Naive B cell (primary cell): ENCODE measurements at regions not wholly inside any gene's neighbourhood (a gene's known extent, or its start where the extent isn't known, plus 50 kb on each side); places are given as distances from the start of the nearest gene placed in this dataset.

ENCODE experiments used
- ATAC-seq, 2 donors: fragments of 150-1000 bp; cut with Tn5 transposase; 2 replicates each; pipeline ENCODE4 v1.10.0; 2021; ENCODE audit warnings: low read depth in 2 of 2, mild to moderate bottlenecking in 2 of 2, moderate library complexity in 2 of 2
- DNase-seq: peaks from one replicate; pipeline ENCODE4 v3.0.0; 2022
- H3K27ac Mint-ChIP-seq, 6 donors: one replicate each; pipeline ENCODE4 v1.8.0; 2020 to 2022; ENCODE audit warnings: mild to moderate bottlenecking in 6 of 6, mixed read lengths in 6 of 6, moderate library complexity in 5 of 6, inconsistent platforms in 2 of 6
- H3K27me3 Mint-ChIP-seq, 3 donors: one replicate each; pipeline ENCODE4 v1.8.0; 2021 to 2022; ENCODE audit warnings: mixed read lengths in 3 of 3, mild to moderate bottlenecking in 1 of 3
- H3K36me3 Mint-ChIP-seq, 2 donors: one replicate each; pipeline ENCODE4 v1.8.0; 2020 to 2022; ENCODE audit warnings: mixed read lengths in 2 of 2, inconsistent platforms in 1 of 2, mild to moderate bottlenecking in 1 of 2
- H3K4me1 Mint-ChIP-seq, 3 donors: one replicate each; pipeline ENCODE4 v1.8.0; 2020 to 2022; ENCODE audit warnings: mixed read lengths in 3 of 3, inconsistent platforms in 1 of 3, mild to moderate bottlenecking in 1 of 3, moderate library complexity in 1 of 3
- H3K4me3 Mint-ChIP-seq, 8 donors: one replicate each; pipeline ENCODE4 v1.8.0; 2020 to 2022; ENCODE audit warnings: mild to moderate bottlenecking in 8 of 8, mixed read lengths in 8 of 8, moderate library complexity in 8 of 8, inconsistent platforms in 2 of 8
- H3K9me3 Mint-ChIP-seq, 7 donors: one replicate each; pipeline ENCODE4 v1.8.0; 2020 to 2022; ENCODE audit warnings: mixed read lengths in 7 of 7, mild to moderate bottlenecking in 5 of 7, inconsistent platforms in 2 of 7, moderate library complexity in 1 of 7

- peaks cover 0 to 5% (median 3%) of the 10 kb centered on the region in 7 donors for H3K9me3 Mint-ChIP-seq
- H3K4me3 Mint-ChIP-seq: no peak overlapping the region
- no peaks in the 10 kb centered on the region for H3K27me3 Mint-ChIP-seq
- no peaks in the 10 kb centered on the region for H3K4me1 Mint-ChIP-seq
- ATAC-seq (no peak), DNase-seq (no peak)
- no peaks in the 10 kb centered on the region for H3K36me3 Mint-ChIP-seq
- H3K27ac Mint-ChIP-seq: no peak overlapping the region
Observed at GRCh38 chr7:49389871-49390479, 383.5 kb upstream of the VWC2 start.

- no peaks in the 10 kb centered on the region for H3K36me3 Mint-ChIP-seq
- H3K27me3 Mint-ChIP-seq: no peaks in the 10 kb centered on the region
- H3K27ac Mint-ChIP-seq: no peak overlapping the region
- no peaks in the 10 kb centered on the region for H3K4me1 Mint-ChIP-seq
- ATAC-seq (no peak), DNase-seq (no peak)
- no peaks in the 10 kb centered on the region for H3K9me3 Mint-ChIP-seq
- H3K4me3 Mint-ChIP-seq: no peak overlapping the region
Observed at GRCh38 chr7:49396229-49396628, 377.2 kb upstream of the VWC2 start.

- Mint-ChIP-seq H3K27me3 (no peaks in the 10 kb centered on the region), H3K36me3 (no peaks in the 10 kb centered on the region), H3K4me3 (no peak overlapping the region), H3K9me3 (no peaks in the 10 kb centered on the region), H3K4me1 (no peaks in the 10 kb centered on the region), H3K27ac (no peak overlapping the region)
- DNase-seq: no peak
- ATAC-seq: no peak
Observed at GRCh38 chr7:49397750-49398149, 375.7 kb upstream of the VWC2 start.

GRCh38 chr7:49398236-49398635, 375.2 kb upstream of the VWC2 start:
- ATAC-seq: no peak
- DNase-seq: no peak
- H3K4me1 Mint-ChIP-seq: no peaks in the 10 kb centered on the region
- H3K4me3 Mint-ChIP-seq: no peak overlapping the region
- H3K27me3 Mint-ChIP-seq: no peaks in the 10 kb centered on the region
- no peaks in the 10 kb centered on the region for H3K36me3 Mint-ChIP-seq
- no peaks in the 10 kb centered on the region for H3K9me3 Mint-ChIP-seq
- H3K27ac Mint-ChIP-seq: no peak overlapping the region

GRCh38 chr7:49398746-49399145, 374.7 kb upstream of the VWC2 start:
- Mint-ChIP-seq H3K27me3 (no peaks in the 10 kb centered on the region), H3K27ac (no peak overlapping the region), H3K4me3 (no peak overlapping the region), H3K36me3 (no peaks in the 10 kb centered on the region), H3K4me1 (no peaks in the 10 kb centered on the region), H3K9me3 (peaks cover 0 to 2% (median 0%) of the 10 kb centered on the region in 7 donors)
- ATAC-seq (no peak), DNase-seq (no peak)

- ATAC-seq (no peak), DNase-seq (no peak)
- Mint-ChIP-seq H3K9me3 (peaks cover 0 to 4% (median 0%) of the 10 kb centered on the region in 7 donors), H3K4me3 (no peak overlapping the region), H3K27ac (no peak overlapping the region), H3K4me1 (no peaks in the 10 kb centered on the region), H3K27me3 (no peaks in the 10 kb centered on the region), H3K36me3 (no peaks in the 10 kb centered on the region)
Observed at GRCh38 chr7:49400891-49401550, 372.4 kb upstream of the VWC2 start.

- H3K27ac Mint-ChIP-seq: no peak overlapping the region
Observed at GRCh38 chr7:49403844-49404243, 369.6 kb upstream of the VWC2 start.

GRCh38 chr7:49407205-49407604, 366.2 kb upstream of the VWC2 start:
- Mint-ChIP-seq H3K27ac (no peak overlapping the region), H3K4me3 (no peak overlapping the region), H3K9me3 (peaks cover 0 to 9% (median 0%) of the 10 kb centered on the region in 7 donors), H3K36me3 (no peaks in the 10 kb centered on the region), H3K27me3 (no peaks in the 10 kb centered on the region), H3K4me1 (no peaks in the 10 kb centered on the region)
- no peak for ATAC-seq
- DNase-seq: no peak

More at GRCh38 chr7:49403844-49404243, 369.6 kb upstream of the VWC2 start:
- Mint-ChIP-seq H3K4me3 (no peak overlapping the region), H3K27me3 (no peaks in the 10 kb centered on the region), H3K9me3 (peaks cover 0 to 4% (median 0%) of the 10 kb centered on the region in 7 donors), H3K4me1 (no peaks in the 10 kb centered on the region), H3K36me3 (no peaks in the 10 kb centered on the region)
- no peak for DNase-seq
- no peak for ATAC-seq

- H3K36me3 Mint-ChIP-seq: no peaks in the 10 kb centered on the region
- no peaks in the 10 kb centered on the region for H3K27me3 Mint-ChIP-seq
- no peak overlapping the region for H3K4me3 Mint-ChIP-seq
- no peaks in the 10 kb centered on the region for H3K4me1 Mint-ChIP-seq
- peaks cover 0 to 5% (median 4%) of the 10 kb centered on the region in 7 donors for H3K9me3 Mint-ChIP-seq
- H3K27ac Mint-ChIP-seq: no peak overlapping the region
- no peak for DNase-seq
- ATAC-seq: no peak
Observed at GRCh38 chr7:49417034-49417433, 356.4 kb upstream of the VWC2 start.

GRCh38 chr7:49418963-49419362, 354.5 kb upstream of the VWC2 start:
- peaks cover 0 to 6% (median 4%) of the 10 kb centered on the region in 7 donors for H3K9me3 Mint-ChIP-seq
- no peaks in the 10 kb centered on the region for H3K4me1 Mint-ChIP-seq
- H3K36me3 Mint-ChIP-seq: no peaks in the 10 kb centered on the region
- peak overlapping the region in 1 of 6 donors; percentile 16 for H3K27ac Mint-ChIP-seq
- DNase-seq (no peak), ATAC-seq (no peak)
- H3K4me3 Mint-ChIP-seq: no peak overlapping the region
- H3K27me3 Mint-ChIP-seq: no peaks in the 10 kb centered on the region

- H3K27me3 Mint-ChIP-seq: no peaks in the 10 kb centered on the region
- H3K4me3 Mint-ChIP-seq: no peak overlapping the region
- no peak overlapping the region for H3K27ac Mint-ChIP-seq
- H3K36me3 Mint-ChIP-seq: no peaks in the 10 kb centered on the region
- H3K4me1 Mint-ChIP-seq: no peaks in the 10 kb centered on the region
- DNase-seq: no peak
- H3K9me3 Mint-ChIP-seq: peaks cover 0 to 1% (median 0%) of the 10 kb centered on the region in 7 donors
- ATAC-seq: no peak
Observed at GRCh38 chr7:49422564-49422963, 350.9 kb upstream of the VWC2 start.

- ATAC-seq: no peak
- Mint-ChIP-seq H3K36me3 (no peaks in the 10 kb centered on the region), H3K27ac (no peak overlapping the region), H3K4me3 (no peak overlapping the region), H3K27me3 (no peaks in the 10 kb centered on the region), H3K9me3 (peaks cover 0 to 1% (median 0%) of the 10 kb centered on the region in 7 donors), H3K4me1 (no peaks in the 10 kb centered on the region)
- no peak for DNase-seq
Observed at GRCh38 chr7:49424109-49424508, 349.3 kb upstream of the VWC2 start.

- DNase-seq (no peak), ATAC-seq (no peak)
- H3K36me3 Mint-ChIP-seq: no peaks in the 10 kb centered on the region
- no peak overlapping the region for H3K4me3 Mint-ChIP-seq
- H3K9me3 Mint-ChIP-seq: peaks cover 0 to 4% (median 0%) of the 10 kb centered on the region in 7 donors
- no peaks in the 10 kb centered on the region for H3K4me1 Mint-ChIP-seq
- no peaks in the 10 kb centered on the region for H3K27me3 Mint-ChIP-seq
- H3K27ac Mint-ChIP-seq: no peak overlapping the region
Observed at GRCh38 chr7:49425277-49425818, 348.1 kb upstream of the VWC2 start.

- no peaks in the 10 kb centered on the region for H3K27me3 Mint-ChIP-seq
- H3K4me1 Mint-ChIP-seq: no peaks in the 10 kb centered on the region
- no peak overlapping the region for H3K27ac Mint-ChIP-seq
- H3K9me3 Mint-ChIP-seq: peaks cover 0 to 6% (median 0%) of the 10 kb centered on the region in 7 donors
- DNase-seq (no peak), ATAC-seq (no peak)
- no peak overlapping the region for H3K4me3 Mint-ChIP-seq
- H3K36me3 Mint-ChIP-seq: no peaks in the 10 kb centered on the region
Observed at GRCh38 chr7:49432254-49432653, 341.2 kb upstream of the VWC2 start.
